Bone marrow (tissue), 2 donors: ENCODE measurements at regions not wholly inside any gene's neighbourhood (a gene's known extent, or its start where the extent isn't known, plus 50 kb on each side); places are given as distances from the start of the nearest gene placed in this dataset.
"Not testable (repeated sequence)": the region's sequence is repeated elsewhere in the genome, so short reads cannot be mapped to it uniquely, and the experiment has no call there.

Source experiments
- DNase-seq, 2 donors: peaks; one replicate each; lab custom pipeline; 2025; lab: John Stamatoyannopoulos, UW

GRCh38 chr5:68115584-68115983 is 100.0 kb upstream of the PIK3R1 start:
- DNase-seq = no peak

GRCh38 chr5:68114378-68115040 is 101.0 kb upstream of the PIK3R1 start:
- DNase-seq = no peak

- no peak for DNase-seq
Observed at GRCh38 chr5:68112658-68113057, 102.9 kb upstream of the PIK3R1 start.

GRCh38 chr5:68110894-68111293 is 104.7 kb upstream of the PIK3R1 start:
- DNase-seq = no peak

GRCh38 chr5:68110264-68110663 is 105.3 kb upstream of the PIK3R1 start:
- no peak for DNase-seq

GRCh38 chr5:68104217-68104616 is 111.3 kb upstream of the PIK3R1 start:
- DNase-seq = not testable (repeated sequence)

GRCh38 chr5:68103297-68103696 is 112.3 kb upstream of the PIK3R1 start:
- not testable (repeated sequence) for DNase-seq

- DNase-seq = no peak
Observed at GRCh38 chr5:68099327-68099726, 116.2 kb upstream of the PIK3R1 start.

- no peak for DNase-seq
Observed at GRCh38 chr5:68093455-68094159, 121.9 kb upstream of the PIK3R1 start.

- DNase-seq = no peak
Observed at GRCh38 chr5:68088302-68088701, 127.3 kb upstream of the PIK3R1 start.

GRCh38 chr5:68087866-68088265 is 127.7 kb upstream of the PIK3R1 start:
- DNase-seq = no peak

GRCh38 chr5:68086857-68087256 is 128.7 kb upstream of the PIK3R1 start:
- no peak for DNase-seq

GRCh38 chr5:68086439-68086838 is 129.1 kb upstream of the PIK3R1 start:
- DNase-seq = no peak

- no peak for DNase-seq
Observed at GRCh38 chr5:68084396-68084795, 131.2 kb upstream of the PIK3R1 start.

- no peak for DNase-seq
Observed at GRCh38 chr5:68080282-68081050, 135.1 kb upstream of the PIK3R1 start.

GRCh38 chr5:68077349-68077894 is 138.1 kb upstream of the PIK3R1 start:
- DNase-seq = no peak

GRCh38 chr5:68074633-68075032 is 140.9 kb upstream of the PIK3R1 start:
- no peak for DNase-seq

GRCh38 chr5:68074048-68074632 is 141.4 kb upstream of the PIK3R1 start:
- DNase-seq = no peak

GRCh38 chr5:68071736-68072135 is 143.8 kb upstream of the PIK3R1 start:
- DNase-seq = no peak

GRCh38 chr5:68071282-68071632 is 144.3 kb upstream of the PIK3R1 start:
- no peak for DNase-seq

- no peak for DNase-seq
Observed at GRCh38 chr5:68070591-68071281, 144.8 kb upstream of the PIK3R1 start.
